ENCODE measurements at regions not wholly inside any gene's neighbourhood (a gene's known extent, or its start where the extent isn't known, plus 50 kb on each side); places are given as distances from the start of the nearest gene placed in this dataset.

- WGBS, 2 experiments (ENCODE audit: extremely low coverage in 1 of 2, insufficient coverage in 1 of 2, insufficient read length in 1 of 2, insufficient replicate concordance in 2 of 2, low coverage in 1 of 2, low lambda C conversion rate in 2 of 2, missing lambda C conversion rate in 1 of 2) = 91% methylated on average over 4 of the region's 4 CpGs; no CpG with 5 or more reads in 1 of the 2 experiments
- no peak overlapping the region for H3K18ac ChIP-seq (ENCODE audit: extremely low read depth, low read length)
- H4K8ac ChIP-seq (ENCODE audit: extremely low read depth, insufficient read depth, low read length) = no peak overlapping the region
- no peak overlapping the region for H3K9ac ChIP-seq (replicated peaks in 1 of 4; ENCODE audit: extremely low read depth in 1 of 4, low read depth in 3 of 4, low read length in 3 of 4)
- no peak overlapping the region for H2BK5ac ChIP-seq (ENCODE audit: low read depth, low read length)
- H3K4me2 ChIP-seq (ENCODE audit: insufficient read depth in 1 of 2, low read depth in 2 of 2, low read length in 2 of 2) = no peak overlapping the region
- H2AK5ac ChIP-seq (ENCODE audit: low read depth, low read length) = no peak overlapping the region
- no peaks in the 10 kb centered on the region for H3K23me2 ChIP-seq (ENCODE audit: low read depth, low read length)
- CTCF ChIA-PET (ENCODE audit: partially characterized antibody) = no interaction called here
- H3K23ac ChIP-seq (ENCODE audit: insufficient read length) = no peak overlapping the region
- H4K20me1 ChIP-seq (replicated peaks in 1 of 2; ENCODE audit: control insufficient read depth in 1 of 2, insufficient read depth in 2 of 2, low read length in 2 of 2) = no peaks in the 10 kb centered on the region
- H4K91ac ChIP-seq (replicated peaks; ENCODE audit: insufficient read length, low read length) = no peak overlapping the region
- no peak overlapping the region for H2BK12ac ChIP-seq (ENCODE audit: low read depth, low read length)
- DNase-seq (ENCODE audit: low read depth in 1 of 2, low spot score in 2 of 2) = no peak
- H2AFZ ChIP-seq (ENCODE audit: low read length) = no peak overlapping the region
- H3K79me1 ChIP-seq (ENCODE audit: low read depth, low read length) = no peaks in the 10 kb centered on the region
- H3K27ac ChIP-seq (ENCODE audit: low read depth, low read length) = no peak overlapping the region
- no peak overlapping the region for H2BK15ac ChIP-seq (ENCODE audit: low read length)
- no peaks in the 10 kb centered on the region for H3K4me1 ChIP-seq (replicated peaks in 1 of 4; ENCODE audit: control insufficient read depth in 3 of 4, insufficient read depth in 4 of 4, low read length in 3 of 4)
- H3K36me3 ChIP-seq (ENCODE audit: control insufficient read depth in 2 of 4, insufficient read depth in 4 of 4, low read length in 3 of 4) = no peaks in the 10 kb centered on the region
- no peak for FAIRE-seq
- no peak overlapping the region for H4K5ac ChIP-seq (ENCODE audit: insufficient read length, low read depth, low read length)
- 0 out of 4 replicates have a peak, but pooled peaks cover 0 to 2% of the 10 kb centered on the region in 2 experiments for H3K9me3 ChIP-seq (ENCODE audit: insufficient read depth in 2 of 2, low read depth in 1 of 2, low read length in 1 of 2)
- H3K4ac ChIP-seq (replicated peaks; ENCODE audit: insufficient read length, low read depth, low read length) = no peak overlapping the region
- H3K4me3 ChIP-seq (ENCODE audit: extremely low read depth in 1 of 4, insufficient read depth in 2 of 4, low read depth in 3 of 4, low read length in 4 of 4) = no peak overlapping the region
- H2BK20ac ChIP-seq (ENCODE audit: low read length) = no peak overlapping the region
- POLR2A ChIA-PET (ENCODE audit: partially characterized antibody) = no interaction called here
- no peaks in the 10 kb centered on the region for H3K79me2 ChIP-seq (ENCODE audit: control insufficient read depth in 1 of 2, insufficient read depth in 2 of 2, low read length in 2 of 2)
- H3K56ac ChIP-seq (replicated peaks; ENCODE audit: insufficient read length, low read depth, low read length) = no peak overlapping the region
- no peak overlapping the region for H3K14ac ChIP-seq (ENCODE audit: insufficient read length)
- H3K27me3 ChIP-seq (replicated peaks in 1 of 4; ENCODE audit: control insufficient read depth in 3 of 4, extremely low read depth in 1 of 4, insufficient read depth in 3 of 4, low read length in 3 of 4) = no peaks in the 10 kb centered on the region
- H2BK120ac ChIP-seq (replicated peaks; ENCODE audit: low read depth, low read length) = no peak overlapping the region
- TF ChIP-seq, protein P1, sequence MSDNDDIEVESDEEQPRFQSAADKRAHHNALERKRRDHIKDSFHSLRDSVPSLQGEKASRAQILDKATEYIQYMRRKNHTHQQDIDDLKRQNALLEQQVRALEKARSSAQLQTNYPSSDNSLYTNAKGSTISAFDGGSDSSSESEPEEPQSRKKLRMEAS (IDR thresholded peaks at IDR 0.05) = no peak
- TF ChIP-seq, protein P2, sequence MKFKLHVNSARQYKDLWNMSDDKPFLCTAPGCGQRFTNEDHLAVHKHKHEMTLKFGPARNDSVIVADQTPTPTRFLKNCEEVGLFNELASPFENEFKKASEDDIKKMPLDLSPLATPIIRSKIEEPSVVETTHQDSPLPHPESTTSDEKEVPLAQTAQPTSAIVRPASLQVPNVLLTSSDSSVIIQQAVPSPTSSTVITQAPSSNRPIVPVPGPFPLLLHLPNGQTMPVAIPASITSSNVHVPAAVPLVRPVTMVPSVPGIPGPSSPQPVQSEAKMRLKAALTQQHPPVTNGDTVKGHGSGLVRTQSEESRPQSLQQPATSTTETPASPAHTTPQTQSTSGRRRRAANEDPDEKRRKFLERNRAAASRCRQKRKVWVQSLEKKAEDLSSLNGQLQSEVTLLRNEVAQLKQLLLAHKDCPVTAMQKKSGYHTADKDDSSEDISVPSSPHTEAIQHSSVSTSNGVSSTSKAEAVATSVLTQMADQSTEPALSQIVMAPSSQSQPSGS (IDR thresholded peaks at IDR 0.05; ENCODE audit: low read length) = no peak
- TF ChIP-seq CEBPB (IDR thresholded peaks at IDR 0.05; ENCODE audit: low read depth, low read length) = no peak
- TF ChIP-seq ZNF274 (IDR thresholded peaks at IDR 0.05; ENCODE audit: borderline replicate concordance, extremely low read depth, low read length) = no peak
- no peak for TF ChIP-seq CBX8 (IDR thresholded peaks at IDR 0.05; ENCODE audit: borderline replicate concordance, low read depth, low read length)
- TF ChIP-seq KDM4A (IDR thresholded peaks at IDR 0.05; ENCODE audit: low read depth, low read length, severe bottlenecking) = no peak
- TF ChIP-seq GTF2F1 (IDR thresholded peaks at IDR 0.05; ENCODE audit: borderline replicate concordance, low read depth, low read length) = no peak
- no peak for TF ChIP-seq TEAD4 (IDR thresholded peaks at IDR 0.05; ENCODE audit: low read depth, low read length)
- no peak for TF ChIP-seq SP4 (IDR thresholded peaks at IDR 0.05; ENCODE audit: low read length)
- no peak for TF ChIP-seq RAD21 (IDR thresholded peaks at IDR 0.05 in 1 of 2, conservative IDR thresholded peaks at IDR 0.05 in 1 of 2; ENCODE audit: low read depth in 2 of 2, low read length in 2 of 2)
Measured at GRCh38 chr12:61302282-61302681, 957.9 kb upstream of the USP15 start.
